ENCODE measurements at regions not wholly inside any gene's neighbourhood (a gene's known extent, or its start where the extent isn't known, plus 50 kb on each side); places are given as distances from the start of the nearest gene placed in this dataset.
A peak's percentile ranks its signal among the peaks of the same experiment; 100 is the strongest.
"Not testable (repeated sequence)": the region's sequence is repeated elsewhere in the genome, so short reads cannot be mapped to it uniquely, and the experiment has no call there.

DNA sequence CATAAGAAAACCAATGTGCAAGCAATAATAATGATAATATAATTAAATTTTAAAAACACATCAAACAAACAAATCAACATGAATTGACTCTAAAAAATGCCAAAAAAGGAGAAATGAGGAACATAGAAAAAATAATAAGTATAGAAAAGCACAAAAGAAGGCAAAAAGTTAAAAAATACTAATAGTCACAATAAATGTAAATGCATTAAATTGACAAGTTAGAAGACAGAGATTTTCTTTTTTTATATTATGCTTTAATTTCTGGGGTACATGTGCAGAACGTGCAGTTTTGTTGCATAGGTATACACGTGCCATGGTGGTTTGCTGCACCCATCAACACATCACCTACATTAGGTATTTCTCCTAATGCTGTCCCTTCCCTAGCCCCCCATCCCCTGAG lies 767.0 kb downstream of the ADCYAP1 start:
- not testable (repeated sequence) for DNase-seq (ENCODE audit: low spot score)

DNA sequence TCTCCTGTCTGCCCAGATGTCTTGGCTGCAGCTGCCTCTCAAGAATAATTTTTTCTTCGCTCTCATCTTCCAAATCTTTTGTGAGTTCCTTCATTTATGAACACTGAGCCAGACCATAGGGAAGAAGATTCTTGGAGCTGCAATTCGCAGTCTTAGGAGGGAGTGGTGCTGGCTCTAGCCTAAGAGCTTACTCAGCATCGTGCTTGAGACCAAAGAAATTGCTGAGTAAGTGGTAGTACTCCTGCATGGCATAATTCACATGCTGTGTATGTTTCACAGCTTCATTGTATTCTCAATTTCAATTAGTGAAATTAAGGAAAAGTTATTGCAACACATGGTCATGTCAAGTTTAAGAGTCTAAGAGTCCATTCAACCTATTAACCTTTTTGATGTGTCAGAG lies 771.7 kb downstream of the ADCYAP1 start:
- DNase-seq (ENCODE audit: low spot score), result no peak

- no peak for DNase-seq (ENCODE audit: low spot score)
These were observed 775.4 kb downstream of the ADCYAP1 start for GRCh38 chr18:1680108-1680507.

- DNase-seq (ENCODE audit: low spot score), result no peak
These were observed 787.2 kb downstream of the ADCYAP1 start for GRCh38 chr18:1691863-1692262.

GRCh38 chr18:1708006-1708405 lies 803.3 kb downstream of the ADCYAP1 start:
- DNase-seq (ENCODE audit: low spot score), result no peak

DNA sequence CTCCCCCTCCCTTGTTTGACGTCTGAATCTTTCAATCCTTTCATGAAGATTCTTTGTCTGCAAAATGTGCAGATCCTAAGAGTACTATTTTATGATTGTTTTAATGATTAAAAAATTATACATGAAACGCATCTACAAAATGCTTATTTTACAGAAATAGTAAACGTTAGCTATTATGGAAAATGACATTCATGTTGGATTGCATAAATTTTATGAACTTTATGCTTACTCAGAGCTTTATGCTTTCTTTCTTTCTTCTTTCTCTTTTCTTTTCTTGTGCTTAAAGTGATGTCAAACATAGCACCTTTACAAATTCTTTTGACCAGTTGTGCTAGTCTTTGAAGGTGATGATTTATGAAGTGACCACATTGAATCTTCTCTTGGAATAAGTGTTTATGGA lies 805.4 kb downstream of the ADCYAP1 start:
- DNase-seq (ENCODE audit: low spot score), result no peak

DNA sequence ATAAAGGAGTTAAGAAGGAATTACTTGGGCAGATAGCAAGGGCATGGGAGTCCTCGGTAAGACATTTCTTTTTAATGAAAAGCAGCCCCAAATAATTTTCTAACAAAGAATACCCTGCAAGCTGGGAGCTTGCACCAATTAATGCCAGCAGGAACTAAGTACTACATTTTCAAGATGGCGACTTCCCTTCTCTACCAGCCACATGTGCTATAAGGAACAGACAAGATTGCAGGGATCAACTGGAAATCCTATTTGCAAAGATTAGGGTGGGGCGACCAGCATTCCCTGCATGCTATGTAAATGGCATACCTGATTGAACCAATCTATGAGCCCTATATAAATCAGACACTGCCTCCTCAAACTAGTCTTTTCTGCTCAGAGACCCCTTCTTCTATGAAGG lies 827.5 kb downstream of the ADCYAP1 start:
- DNase-seq (ENCODE audit: low spot score), result no peak

GRCh38 chr18:1746131-1746530 lies 825.2 kb downstream of the METTL4 start:
- no peak for DNase-seq (ENCODE audit: low spot score)

DNA sequence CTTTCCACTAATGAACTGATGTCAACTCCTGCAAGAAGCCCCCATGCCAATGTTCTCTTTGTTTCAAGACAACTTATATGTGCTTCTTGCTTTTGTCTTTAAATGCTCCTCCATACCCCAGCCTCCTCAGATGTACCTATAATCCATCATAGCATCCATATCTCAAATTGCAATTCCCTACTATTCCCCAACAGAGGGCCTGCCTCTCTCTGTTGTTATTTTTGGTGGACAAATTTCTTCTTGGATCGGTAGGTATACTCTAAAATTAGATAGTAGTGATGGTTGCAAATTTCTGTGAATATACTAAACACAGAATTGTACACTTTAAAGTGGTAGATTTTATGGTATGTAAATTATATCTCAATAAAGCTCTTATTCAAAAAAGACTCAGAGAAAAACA lies 820.1 kb downstream of the METTL4 start:
- no peak for DNase-seq (ENCODE audit: low spot score)

GRCh38 chr18:1760901-1761300 lies 810.4 kb downstream of the METTL4 start:
- no peak for DNase-seq (ENCODE audit: low spot score)

- DNase-seq (ENCODE audit: low spot score), result peak; percentile 45
These were observed 797.0 kb downstream of the METTL4 start for GRCh38 chr18:1774261-1774660.

DNA sequence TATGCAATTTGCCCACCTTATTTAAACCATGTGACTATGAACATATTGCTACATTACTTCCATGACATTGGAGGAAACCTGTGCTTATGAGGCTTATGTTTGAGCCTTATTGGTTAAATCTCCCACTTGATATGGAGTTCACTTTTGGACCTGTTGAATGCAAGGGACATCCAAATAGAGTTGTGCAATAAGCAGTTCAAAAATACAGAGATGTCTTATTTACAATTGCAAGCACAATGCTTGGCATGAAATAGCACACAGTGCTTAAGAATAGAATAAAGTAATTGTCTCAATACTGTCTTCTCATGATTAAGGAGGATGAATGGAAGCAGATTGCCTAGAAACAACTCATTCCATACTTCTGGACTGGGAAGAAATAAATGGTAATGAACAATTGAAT lies 793.5 kb downstream of the METTL4 start:
- no peak for DNase-seq (ENCODE audit: low spot score)

DNA sequence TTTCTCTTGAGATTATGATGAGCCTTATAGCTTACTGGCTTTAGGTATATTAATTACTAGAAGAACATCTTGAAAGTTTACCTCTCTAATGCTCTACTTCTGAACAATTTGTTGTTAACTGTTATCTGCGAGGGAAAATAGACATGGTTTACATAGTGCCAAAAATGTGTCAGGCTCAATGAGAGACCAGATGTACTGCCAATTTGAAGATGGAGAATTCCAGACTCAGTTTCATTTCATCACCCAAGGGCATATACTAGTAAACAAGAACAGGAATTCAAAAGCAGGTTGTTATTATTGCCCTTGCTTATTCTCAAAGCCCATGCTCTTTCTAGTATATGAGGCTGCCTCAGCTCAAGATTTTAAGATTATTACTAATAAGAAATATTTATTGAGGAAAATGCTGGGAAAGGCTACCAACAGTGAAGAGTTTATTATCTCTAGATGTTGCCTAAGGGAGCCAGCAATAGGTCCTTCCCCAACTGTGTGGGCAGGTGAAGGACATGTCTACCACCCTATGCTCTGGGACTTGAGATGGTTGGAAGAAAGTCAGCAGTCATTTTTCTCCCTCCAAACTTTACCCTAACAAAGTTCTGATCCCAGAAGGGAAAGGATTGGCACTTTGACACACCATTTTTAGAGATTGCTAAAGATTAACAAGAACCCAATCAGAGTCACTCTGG lies 792.7 kb downstream of the METTL4 start:
- DNase-seq (ENCODE audit: low spot score), result no peak

DNA sequence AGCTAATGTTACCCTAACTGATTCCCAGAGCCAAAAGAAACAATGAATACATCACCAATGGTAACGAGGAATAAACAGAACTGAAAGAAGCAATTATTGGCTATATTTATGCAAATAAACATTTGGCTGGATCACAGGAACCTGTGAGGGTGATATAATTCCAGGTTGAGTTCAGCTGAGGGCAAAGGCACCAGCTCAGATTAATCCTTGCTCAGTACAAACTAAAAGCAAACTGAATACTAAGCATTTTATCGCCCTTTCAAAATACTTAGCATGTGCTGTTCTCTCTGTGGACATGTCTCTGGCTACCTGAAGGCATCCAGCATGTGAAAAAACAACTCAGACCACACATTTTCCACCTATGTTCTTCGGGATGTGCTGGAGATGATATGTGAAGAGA lies 791.7 kb downstream of the METTL4 start:
- DNase-seq (ENCODE audit: low spot score), result no peak

- DNase-seq (ENCODE audit: low spot score), result no peak
These were observed 787.2 kb downstream of the METTL4 start for GRCh38 chr18:1784113-1784512.

DNA sequence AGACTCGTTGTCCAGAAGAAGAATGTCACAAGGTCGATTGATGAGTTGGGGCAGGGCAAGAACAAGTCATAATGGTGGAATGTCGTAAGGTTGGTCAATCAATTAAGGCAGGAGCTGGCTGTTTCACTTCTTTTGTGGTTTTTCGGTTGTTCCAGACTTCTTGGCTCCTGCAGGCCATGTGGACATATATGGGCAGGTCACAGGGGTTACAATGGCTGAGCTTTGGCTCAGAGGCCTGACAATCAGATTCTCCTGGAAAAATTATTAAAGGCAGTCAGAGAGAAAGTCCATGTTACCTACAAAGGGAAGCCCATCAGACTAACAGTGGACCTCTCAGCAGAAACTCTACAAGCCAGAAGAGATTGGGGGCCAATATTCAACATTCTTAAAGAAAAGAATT lies 785.3 kb downstream of the METTL4 start:
- not testable (repeated sequence) for DNase-seq (ENCODE audit: low spot score)

- DNase-seq (ENCODE audit: low spot score), result no peak
These were observed 774.7 kb downstream of the METTL4 start for GRCh38 chr18:1796636-1797035.

DNA sequence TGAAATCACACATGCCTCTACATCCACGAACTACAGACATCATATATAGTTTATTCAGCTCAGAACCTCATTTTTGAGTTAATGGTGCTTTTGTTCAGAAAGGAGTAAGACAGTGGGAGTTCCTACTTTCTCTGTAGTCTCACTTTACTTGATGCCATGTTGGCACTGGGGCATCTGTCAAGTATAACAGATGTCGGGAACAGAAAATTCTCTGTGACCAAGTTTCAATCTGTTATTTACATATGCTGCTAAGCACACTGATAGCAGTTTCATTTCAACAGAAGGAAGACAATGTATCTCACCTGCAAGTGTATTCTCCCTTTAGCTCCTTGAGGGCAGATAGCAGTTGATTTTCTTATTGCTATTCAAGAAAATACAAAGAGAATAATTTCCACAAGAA lies 774.1 kb downstream of the METTL4 start:
- DNase-seq (ENCODE audit: low spot score), result no peak

GRCh38 chr18:1805521-1805920 lies 765.8 kb downstream of the METTL4 start:
- DNase-seq (ENCODE audit: low spot score), result no peak

DNA sequence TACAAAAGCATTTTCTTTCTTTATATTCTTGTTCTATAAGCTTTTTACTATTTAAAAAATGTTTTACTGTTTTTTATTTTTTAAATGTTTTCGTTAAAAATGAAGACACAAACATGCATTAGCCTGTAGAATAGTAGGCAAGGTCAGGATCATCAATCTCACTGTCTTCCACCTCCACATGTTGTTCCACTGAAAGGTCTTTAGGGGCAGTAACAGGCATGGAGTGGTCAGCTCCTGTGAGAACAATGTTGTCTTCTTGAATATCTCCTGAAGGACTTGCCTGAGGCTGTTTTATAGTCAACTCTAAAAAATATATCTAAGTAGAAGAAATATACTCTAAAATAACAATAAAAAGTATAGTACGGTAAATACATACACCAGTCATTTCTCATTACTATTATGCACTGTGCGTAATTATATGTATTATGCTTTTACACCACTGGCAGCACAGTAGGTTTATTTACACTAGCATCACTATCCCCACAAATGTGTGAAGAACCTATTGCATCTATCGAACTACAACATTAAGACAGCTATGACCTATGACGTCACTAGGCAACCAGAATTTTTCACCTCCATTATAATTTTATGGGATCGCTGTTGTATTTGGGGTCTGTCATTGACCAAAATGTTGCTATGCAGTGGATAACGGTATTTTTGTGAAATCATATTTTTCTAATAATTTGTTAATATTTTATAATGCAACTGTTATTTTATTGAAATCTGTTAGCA lies 764.3 kb downstream of the METTL4 start:
- DNase-seq (ENCODE audit: low spot score), result no peak

- no peak for DNase-seq (ENCODE audit: low spot score)
These were observed 760.0 kb downstream of the METTL4 start for GRCh38 chr18:1811282-1811681.

- DNase-seq (ENCODE audit: low spot score), result no peak
These were observed 746.0 kb downstream of the METTL4 start for GRCh38 chr18:1825296-1825695.

DNA sequence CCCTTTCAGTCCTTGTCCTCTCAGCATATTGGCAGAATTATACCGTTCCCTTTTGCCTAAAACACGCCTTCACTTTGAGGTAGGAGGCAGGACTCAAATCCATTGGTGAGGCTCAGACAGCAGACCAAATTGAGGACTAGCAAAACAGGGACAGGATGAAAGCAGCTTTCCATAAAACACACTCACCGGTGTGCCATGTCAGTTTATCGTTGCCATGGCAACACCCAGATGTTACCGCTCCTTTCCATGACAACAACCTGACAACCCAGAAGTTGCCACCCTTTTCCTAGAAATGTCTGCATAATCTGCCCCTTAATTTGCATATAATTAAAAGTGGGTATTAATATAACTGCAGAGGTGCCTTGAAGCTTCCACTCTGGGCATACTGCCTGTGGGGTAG lies 730.4 kb downstream of the METTL4 start:
- no peak for DNase-seq (ENCODE audit: low spot score)

DNA sequence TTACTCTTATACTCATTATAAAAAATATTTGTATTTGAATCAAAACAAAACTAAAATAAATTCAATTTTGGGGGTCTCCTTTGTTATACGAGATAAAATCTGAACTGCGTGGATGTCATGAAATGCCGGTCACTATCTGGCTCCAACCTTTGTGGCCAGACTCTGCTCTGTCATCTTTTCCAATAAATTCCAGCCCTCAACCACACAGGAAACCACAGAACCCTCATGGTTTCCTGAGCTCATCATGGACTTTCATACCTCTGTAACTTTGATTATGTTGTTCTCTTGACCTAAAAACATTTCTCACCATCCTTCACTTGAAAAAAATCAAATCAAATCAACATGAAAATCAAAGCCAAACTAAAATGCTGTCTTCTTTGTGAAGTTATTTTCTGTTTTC lies 724.7 kb downstream of the METTL4 start:
- no peak for DNase-seq (ENCODE audit: low spot score)

All from HuH-7.5 (cell line).